ENCODE measurements at regions not wholly inside any gene's neighbourhood (a gene's known extent, or its start where the extent isn't known, plus 50 kb on each side); places are given as distances from the start of the nearest gene placed in this dataset.

DNA sequence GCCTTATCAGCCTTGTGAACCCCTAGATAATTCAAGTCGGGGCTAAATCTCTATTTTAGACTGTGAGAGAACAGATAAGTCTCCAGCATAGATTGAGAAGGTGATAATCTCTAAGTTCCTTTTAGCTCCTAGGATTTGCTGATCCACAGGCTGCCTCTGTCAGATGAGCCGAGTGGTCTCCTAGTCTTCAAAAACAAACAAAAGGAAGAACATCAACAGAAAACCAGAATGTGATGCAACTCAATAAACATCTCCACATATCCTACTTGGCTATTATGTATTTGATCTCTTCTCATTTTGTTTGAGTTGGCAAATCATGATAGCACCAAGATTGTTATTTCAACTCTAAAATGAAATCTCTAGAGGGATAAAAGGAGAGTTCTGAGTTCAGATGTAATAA lies 88.4 kb upstream of the SLC7A11 start:
- no peak for DNase-seq (ENCODE audit: low read depth)
- no peak overlapping the region for H3K4me3 ChIP-seq (ENCODE audit: control insufficient read depth, low read depth, low read length)

DNA sequence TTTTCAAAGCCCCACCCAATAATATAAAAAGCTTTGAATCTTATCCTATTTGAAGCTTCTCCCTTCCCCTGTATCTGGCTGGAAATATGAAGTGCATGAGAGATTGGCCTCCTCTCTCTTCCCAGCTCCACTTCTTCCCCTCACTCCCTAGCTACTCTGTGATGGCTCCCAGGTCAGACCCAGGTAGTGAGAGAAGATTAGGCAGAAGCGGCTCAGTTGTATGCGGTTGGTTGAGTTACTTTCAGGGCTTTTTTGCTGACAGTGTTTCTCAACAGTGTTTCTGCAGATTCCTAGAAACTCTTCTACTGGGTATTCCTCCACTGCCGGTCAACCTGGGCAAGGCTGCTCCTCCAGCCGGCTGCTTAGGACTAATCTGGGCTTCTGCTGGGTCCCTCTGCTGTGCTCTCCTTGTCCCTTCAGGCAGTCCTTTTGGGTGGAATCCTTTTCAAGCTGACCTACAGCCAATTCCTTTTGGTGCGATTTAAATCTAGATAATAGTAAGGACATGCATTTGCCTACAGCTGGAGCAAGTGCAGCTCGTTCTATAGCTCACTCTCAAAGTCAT lies 87.4 kb upstream of the SLC7A11 start:
- TF ChIP-seq, protein P1, sequence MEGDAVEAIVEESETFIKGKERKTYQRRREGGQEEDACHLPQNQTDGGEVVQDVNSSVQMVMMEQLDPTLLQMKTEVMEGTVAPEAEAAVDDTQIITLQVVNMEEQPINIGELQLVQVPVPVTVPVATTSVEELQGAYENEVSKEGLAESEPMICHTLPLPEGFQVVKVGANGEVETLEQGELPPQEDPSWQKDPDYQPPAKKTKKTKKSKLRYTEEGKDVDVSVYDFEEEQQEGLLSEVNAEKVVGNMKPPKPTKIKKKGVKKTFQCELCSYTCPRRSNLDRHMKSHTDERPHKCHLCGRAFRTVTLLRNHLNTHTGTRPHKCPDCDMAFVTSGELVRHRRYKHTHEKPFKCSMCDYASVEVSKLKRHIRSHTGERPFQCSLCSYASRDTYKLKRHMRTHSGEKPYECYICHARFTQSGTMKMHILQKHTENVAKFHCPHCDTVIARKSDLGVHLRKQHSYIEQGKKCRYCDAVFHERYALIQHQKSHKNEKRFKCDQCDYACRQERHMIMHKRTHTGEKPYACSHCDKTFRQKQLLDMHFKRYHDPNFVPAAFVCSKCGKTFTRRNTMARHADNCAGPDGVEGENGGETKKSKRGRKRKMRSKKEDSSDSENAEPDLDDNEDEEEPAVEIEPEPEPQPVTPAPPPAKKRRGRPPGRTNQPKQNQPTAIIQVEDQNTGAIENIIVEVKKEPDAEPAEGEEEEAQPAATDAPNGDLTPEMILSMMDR (IDR thresholded peaks at IDR 0.05; ENCODE audit: control insufficient read depth, insufficient read depth, low read depth, low read length, missing control alignments) = no peak
- DNase-seq (ENCODE audit: low read depth) = no peak
- H3K4me3 ChIP-seq (ENCODE audit: control insufficient read depth, low read depth, low read length) = no peak overlapping the region

More for the DNA sequence above, 88.4 kb upstream of the SLC7A11 start:
- TF ChIP-seq, protein P1 (IDR thresholded peaks at IDR 0.05; ENCODE audit: control insufficient read depth, insufficient read depth, low read depth, low read length, missing control alignments) = no peak

DNA sequence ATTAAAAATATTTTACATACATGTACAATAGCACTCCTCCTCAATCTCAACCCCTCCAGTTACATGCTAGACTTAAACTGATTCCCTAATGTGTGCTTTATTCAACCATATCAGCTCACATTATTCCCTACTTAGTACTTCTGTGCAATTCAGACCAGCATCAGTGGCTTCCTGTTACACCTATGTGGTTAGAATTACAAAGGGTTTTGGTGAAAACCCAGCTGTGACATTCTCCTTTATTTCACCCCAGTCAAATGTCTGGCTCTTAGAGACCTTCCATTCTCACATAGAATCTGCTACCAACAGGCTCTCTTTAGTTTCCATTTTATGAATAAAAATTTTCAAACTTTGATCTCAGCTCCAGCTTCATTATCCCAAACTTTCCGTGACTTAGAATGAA lies 85.2 kb upstream of the SLC7A11 start:
- DNase-seq (ENCODE audit: low read depth) = no peak
- TF ChIP-seq, protein P1 (IDR thresholded peaks at IDR 0.05; ENCODE audit: control insufficient read depth, insufficient read depth, low read depth, low read length, missing control alignments) = no peak
- no peak overlapping the region for H3K4me3 ChIP-seq (ENCODE audit: control insufficient read depth, low read depth, low read length)

DNA sequence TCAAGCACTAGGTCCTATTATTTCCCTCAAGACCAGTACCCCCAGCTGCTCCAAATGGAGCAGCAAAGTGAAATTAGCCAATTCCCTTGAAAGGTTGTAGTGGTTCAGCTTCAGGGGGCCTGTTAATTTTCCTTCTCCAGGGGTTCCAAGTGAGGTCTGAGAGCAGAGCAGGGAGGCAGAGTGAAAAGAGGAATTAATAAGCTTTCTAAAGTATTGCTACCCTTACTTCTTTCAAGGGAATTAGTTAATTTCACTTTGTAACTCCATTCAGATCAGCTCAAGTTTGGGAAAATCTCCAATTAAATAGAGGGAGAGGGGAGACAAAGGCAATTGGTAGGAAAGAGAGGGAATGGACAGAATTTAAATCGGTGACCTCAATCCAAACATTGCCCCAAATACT lies 78.7 kb upstream of the SLC7A11 start:
- TF ChIP-seq, protein P1 (IDR thresholded peaks at IDR 0.05; ENCODE audit: control insufficient read depth, insufficient read depth, low read depth, low read length, missing control alignments) = no peak
- no peak for DNase-seq (ENCODE audit: low read depth)
- H3K4me3 ChIP-seq (ENCODE audit: control insufficient read depth, low read depth, low read length) = no peak overlapping the region

DNA sequence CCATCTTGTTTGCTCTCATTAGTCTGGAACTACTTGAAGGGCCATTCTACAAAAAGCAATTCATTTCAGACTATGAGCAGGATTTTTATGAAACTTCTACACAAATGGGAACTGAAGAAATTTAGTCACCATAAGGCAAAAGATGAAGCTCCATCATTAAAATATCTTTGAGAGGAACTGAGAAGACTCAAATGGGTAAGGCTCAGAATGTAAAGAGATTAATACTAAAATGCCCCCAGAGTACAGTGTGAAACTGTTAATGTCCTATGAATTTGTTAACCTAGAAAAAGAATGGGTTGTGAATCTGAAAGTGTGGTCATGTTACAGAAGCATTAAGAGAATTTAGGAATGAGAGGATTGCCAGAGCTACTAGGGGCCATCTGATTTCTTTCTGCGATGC lies 77.9 kb upstream of the SLC7A11 start:
- TF ChIP-seq, protein P1 (IDR thresholded peaks at IDR 0.05; ENCODE audit: control insufficient read depth, insufficient read depth, low read depth, low read length, missing control alignments) = no peak
- DNase-seq (ENCODE audit: low read depth) = no peak
- no peak overlapping the region for H3K4me3 ChIP-seq (ENCODE audit: control insufficient read depth, low read depth, low read length)

GRCh38 chr4:138317175-138317748 lies 75.1 kb upstream of the SLC7A11 start:
- DNase-seq (ENCODE audit: low read depth) = no peak
- TF ChIP-seq, protein P1 (IDR thresholded peaks at IDR 0.05; ENCODE audit: control insufficient read depth, insufficient read depth, low read depth, low read length, missing control alignments) = no peak
- no peak overlapping the region for H3K4me3 ChIP-seq (ENCODE audit: control insufficient read depth, low read depth, low read length)

Data from AG09309 (cell line).